Subcutaneous abdominal adipose tissue (tissue), 5 donors: ENCODE measurements at regions not wholly inside any gene's neighbourhood (a gene's known extent, or its start where the extent isn't known, plus 50 kb on each side); places are given as distances from the start of the nearest gene placed in this dataset.
"Not testable (repeated sequence)": the region's sequence is repeated elsewhere in the genome, so short reads cannot be mapped to it uniquely, and the experiment has no call there.

ENCODE experiments used
- H3K27ac ChIP-seq: one replicate; pipeline ENCODE4 v1.7.0; 2013; ENCODE audit warnings: low read depth, mild to moderate bottlenecking, inconsistent platforms, low read length, moderate library complexity
- H3K27me3 ChIP-seq, 5 donors: one replicate each; pipeline ENCODE4 v1.7.0; 2013; ENCODE audit warnings: low read length in 5 of 5, inconsistent platforms in 1 of 5; ENCODE audit not compliant: control insufficient read depth in 5 of 5, insufficient read depth in 4 of 5
- H3K36me3 ChIP-seq, 5 donors: one replicate each; pipeline ENCODE4 v1.7.0; 2013; ENCODE audit warnings: low read length in 5 of 5; ENCODE audit not compliant: control insufficient read depth in 5 of 5, insufficient read depth in 5 of 5
- H3K4me1 ChIP-seq, 5 donors: one replicate each; pipeline ENCODE4 v1.7.0; 2013; ENCODE audit warnings: low read length in 5 of 5, mild to moderate bottlenecking in 3 of 5, moderate library complexity in 1 of 5; ENCODE audit not compliant: control insufficient read depth in 5 of 5, insufficient read depth in 5 of 5
- H3K4me3 ChIP-seq, 5 donors: one replicate each; pipeline ENCODE4 v1.7.0; 2013; ENCODE audit warnings: low read length in 5 of 5, low read depth in 1 of 5
- H3K9ac ChIP-seq, 5 donors: one replicate each; pipeline ENCODE4 v1.7.0; 2013; ENCODE audit warnings: low read length in 5 of 5, mild to moderate bottlenecking in 4 of 5, moderate library complexity in 3 of 5
- H3K9me3 ChIP-seq, 5 donors: one replicate each; pipeline ENCODE4 v1.7.0; 2013; ENCODE audit warnings: low read length in 5 of 5; ENCODE audit not compliant: control insufficient read depth in 5 of 5
- donor health status: healthy.
- donor health status: healthy.
- donor health status: healthy.
- donor health status: healthy.
- donor health status: healthy.

DNA sequence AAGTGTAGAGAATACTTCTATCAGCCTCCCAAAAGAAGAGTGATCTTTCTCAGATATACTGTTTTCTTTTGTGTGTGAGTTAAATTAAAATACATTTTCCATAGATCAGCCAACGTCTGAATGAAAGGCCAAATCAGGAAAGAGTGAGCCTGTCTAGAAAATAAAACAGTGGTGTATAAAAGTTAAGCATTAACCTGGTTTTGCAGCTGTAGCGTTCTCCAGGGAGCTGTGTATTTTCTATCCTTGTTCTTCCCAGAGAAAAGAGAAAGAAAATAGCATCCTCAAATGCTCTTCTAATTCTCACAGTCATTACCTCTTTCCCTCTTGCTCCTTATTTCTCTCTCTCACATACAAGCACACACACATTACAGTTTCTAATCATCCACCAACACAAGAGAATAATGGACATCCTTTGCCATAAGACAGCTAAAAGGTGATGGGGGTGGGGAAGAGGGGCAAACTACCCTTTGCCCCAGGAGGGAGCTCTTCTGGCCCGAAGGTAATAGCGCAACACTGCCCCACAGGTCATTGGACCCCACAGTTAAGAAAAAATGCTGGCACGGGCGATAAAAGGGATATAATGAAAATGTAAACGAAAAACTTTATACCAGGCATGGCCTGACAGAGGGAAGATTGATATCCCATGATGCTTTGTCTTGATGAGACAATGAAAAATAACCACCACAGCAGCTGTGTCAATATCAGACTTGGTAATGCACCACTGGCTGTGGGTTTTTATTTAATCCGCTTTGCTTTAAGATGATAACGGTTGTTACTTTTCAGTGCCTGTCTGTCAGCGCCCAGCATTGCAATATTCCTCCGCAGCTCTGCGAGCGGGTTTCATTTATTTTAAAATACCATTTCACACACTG, 150.3 kb downstream of the NUF2 start:
- Histone ChIP-seq H3K36me3 (no peaks in the 10 kb centered on the region), H3K4me3 (no peak overlapping the region), H3K9ac (no peak overlapping the region), H3K27ac (no peak overlapping the region), H3K9me3 (no peaks in the 10 kb centered on the region), H3K4me1 (no peaks in the 10 kb centered on the region), H3K27me3 (no peaks in the 10 kb centered on the region)

GRCh38 chr1:163472651-163473248, 151.0 kb downstream of the NUF2 start:
- Histone ChIP-seq H3K4me1 (no peaks in the 10 kb centered on the region), H3K36me3 (no peaks in the 10 kb centered on the region), H3K27me3 (no peaks in the 10 kb centered on the region), H3K27ac (no peak overlapping the region), H3K9ac (no peak overlapping the region), H3K4me3 (no peak overlapping the region), H3K9me3 (no peaks in the 10 kb centered on the region)

DNA sequence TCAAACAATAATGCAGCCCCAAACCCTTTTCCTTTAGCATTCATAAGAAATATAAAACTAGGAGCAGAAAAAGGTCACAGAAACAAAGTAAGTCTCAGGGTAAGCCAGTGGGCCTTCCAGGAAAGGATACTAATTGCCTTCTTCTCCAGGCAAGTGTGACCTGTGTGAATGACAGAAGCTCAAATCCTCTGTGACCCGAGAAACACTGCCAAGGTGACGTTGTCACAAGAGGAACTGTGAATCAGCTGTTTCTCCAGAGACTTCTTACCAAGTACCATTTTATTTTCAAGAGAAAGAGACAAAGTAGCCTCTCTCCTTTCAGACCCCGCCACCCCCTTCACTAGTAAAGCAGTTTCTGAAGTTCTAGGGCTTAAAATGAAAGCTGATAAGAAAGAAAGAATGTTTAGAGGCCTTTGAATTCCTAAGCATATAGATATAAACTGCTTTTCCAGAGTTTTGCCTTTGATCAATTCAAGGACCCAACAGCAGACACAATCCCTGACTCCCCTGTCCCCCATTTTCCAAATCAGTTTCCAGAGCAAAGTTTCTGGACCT, 155.6 kb downstream of the NUF2 start:
- no peaks in the 10 kb centered on the region for H3K27me3 ChIP-seq
- no peak overlapping the region for H3K9ac ChIP-seq
- H3K27ac ChIP-seq = no peak overlapping the region
- H3K4me1 ChIP-seq = no peaks in the 10 kb centered on the region
- H3K4me3 ChIP-seq = no peak overlapping the region
- peaks cover 0 to 5% (median 0%) of the 10 kb centered on the region in 5 donors for H3K9me3 ChIP-seq
- no peaks in the 10 kb centered on the region for H3K36me3 ChIP-seq

- H3K9me3 ChIP-seq = peaks cover 0 to 15% (median 6%) of the 10 kb centered on the region in 5 donors
- H3K36me3 ChIP-seq, H3K4me3 ChIP-seq, H3K4me1 ChIP-seq, H3K9ac ChIP-seq, H3K27ac ChIP-seq, H3K27me3 ChIP-seq: not testable (repeated sequence)
These were observed 176.9 kb downstream of the NUF2 start for GRCh38 chr1:163498391-163499330.

- Histone ChIP-seq H3K27ac (no peak overlapping the region), H3K36me3 (no peaks in the 10 kb centered on the region), H3K27me3 (peaks cover 0 to 4% (median 0%) of the 10 kb centered on the region in 5 donors), H3K9ac (no peak overlapping the region), H3K9me3 (peaks cover 0 to 7% (median 3%) of the 10 kb centered on the region in 5 donors), H3K4me1 (no peaks in the 10 kb centered on the region), H3K4me3 (no peak overlapping the region)
These were observed 182.7 kb downstream of the NUF2 start for GRCh38 chr1:163504331-163504978.

GRCh38 chr1:163509114-163509513, 187.4 kb downstream of the NUF2 start:
- Histone ChIP-seq H3K9me3 (peaks cover 0 to 5% (median 0%) of the 10 kb centered on the region in 5 donors), H3K4me1 (no peaks in the 10 kb centered on the region)

GRCh38 chr1:163512349-163512989, 190.7 kb downstream of the NUF2 start:
- H3K4me1 ChIP-seq = no peaks in the 10 kb centered on the region
- H3K4me3 ChIP-seq = no peak overlapping the region
- peaks cover 0 to 5% (median 0%) of the 10 kb centered on the region in 5 donors for H3K9me3 ChIP-seq
- H3K27ac ChIP-seq = no peak overlapping the region
- H3K9ac ChIP-seq = no peak overlapping the region
- H3K27me3 ChIP-seq = peaks cover 0 to 2% (median 0%) of the 10 kb centered on the region in 5 donors
- no peaks in the 10 kb centered on the region for H3K36me3 ChIP-seq

More at GRCh38 chr1:163509114-163509513, 187.4 kb downstream of the NUF2 start:
- Histone ChIP-seq H3K27me3 (peaks cover 0 to 5% (median 0%) of the 10 kb centered on the region in 5 donors), H3K27ac (no peak overlapping the region), H3K36me3 (no peaks in the 10 kb centered on the region), H3K4me3 (no peak overlapping the region), H3K9ac (no peak overlapping the region)

GRCh38 chr1:163523375-163524029, 201.7 kb downstream of the NUF2 start:
- Histone ChIP-seq H3K9me3 (peaks cover 0 to 10% (median 0%) of the 10 kb centered on the region in 5 donors), H3K27ac (no peak overlapping the region), H3K4me1 (no peaks in the 10 kb centered on the region), H3K9ac (no peak overlapping the region), H3K27me3 (no peaks in the 10 kb centered on the region), H3K36me3 (no peaks in the 10 kb centered on the region), H3K4me3 (no peak overlapping the region)
